Neural progenitor cell (in vitro differentiated cells): ENCODE measurements at regions not wholly inside any gene's neighbourhood (a gene's known extent, or its start where the extent isn't known, plus 50 kb on each side); places are given as distances from the start of the nearest gene placed in this dataset.
"Not testable (repeated sequence)": the region's sequence is repeated elsewhere in the genome, so short reads cannot be mapped to it uniquely, and the experiment has no call there.

Experiments used
- DNase-seq: peaks from one replicate; pipeline ENCODE4 v3.0.0-alpha.2; 2016; ENCODE audit warnings: low spot score
- H2AFZ ChIP-seq: fragments of 200-600 bp; sonication (generic); replicated peaks from 2 replicates; pipeline ENCODE4 v1.6.1; 2016; ENCODE audit warnings: antibody characterized with exemption
- H3F3A ChIP-seq: fragments of 200-600 bp; sonication (generic); 2 replicates; pipeline ENCODE4 v1.6.1; 2016; ENCODE audit warnings: antibody characterized with exemption, low read depth
- H3K27ac ChIP-seq: fragments of 200-600 bp; sonication (generic); 2 replicates; pipeline ENCODE4 v1.5.1; 2016; ENCODE audit warnings: mild to moderate bottlenecking
- H3K27me3 ChIP-seq: fragments of 200-600 bp; sonication (generic); 2 replicates; pipeline ENCODE4 v1.6.1; 2016; ENCODE audit warnings: mild to moderate bottlenecking, moderate library complexity
- H3K36me3 ChIP-seq: fragments of 200-600 bp; sonication (generic); 2 replicates; pipeline ENCODE4 v1.5.1; 2016
- H3K4me1 ChIP-seq: fragments of 200-600 bp; sonication (generic); 2 replicates; pipeline ENCODE4 v1.6.1; 2016; ENCODE audit warnings: mixed run types
- H3K4me2 ChIP-seq: fragments of 200-600 bp; sonication (generic); 2 replicates; pipeline ENCODE4 v1.6.1; 2016
- H3K4me3 ChIP-seq: fragments of 200-600 bp; sonication (generic); 2 replicates; pipeline ENCODE4 v1.5.1; 2016
- H3K79me2 ChIP-seq: fragments of 200-600 bp; sonication (generic); 2 replicates; pipeline ENCODE4 v1.6.1; 2016; ENCODE audit warnings: low read depth
- H3K9ac ChIP-seq: fragments of 200-600 bp; sonication (generic); 2 replicates; pipeline ENCODE4 v1.6.1; 2016
- H3K9me3 ChIP-seq: fragments of 200-600 bp; sonication (generic); 2 replicates; pipeline ENCODE4 v1.5.1; 2016; ENCODE audit warnings: low read depth
- H4K20me1 ChIP-seq: fragments of 200-600 bp; sonication (generic); 2 replicates; pipeline ENCODE4 v1.6.1; 2016; ENCODE audit warnings: low read depth
- H3K27ac Mint-ChIP-seq: 3 replicates; pipeline ENCODE4 v1.8.0; 2021; ENCODE audit warnings: mixed read lengths
- H3K27me3 Mint-ChIP-seq: 2 replicates; pipeline ENCODE4 v1.8.0; 2022; ENCODE audit warnings: low read depth, mild to moderate bottlenecking, inconsistent platforms, moderate library complexity, mixed read lengths; ENCODE audit not compliant: insufficient read depth
- H3K36me3 Mint-ChIP-seq: 3 replicates; pipeline ENCODE4 v1.8.0; 2021; ENCODE audit warnings: mixed read lengths
- H3K4me1 Mint-ChIP-seq: 3 replicates; pipeline ENCODE4 v1.8.0; 2021; ENCODE audit warnings: mixed read lengths
- H3K4me3 Mint-ChIP-seq: 3 replicates; pipeline ENCODE4 v1.8.0; 2021; ENCODE audit warnings: mild to moderate bottlenecking, moderate library complexity, mixed read lengths
- H3K9me3 Mint-ChIP-seq: 3 replicates; pipeline ENCODE4 v1.8.0; 2020; ENCODE audit warnings: mixed read lengths
- CTCF ChIP-seq: fragments of 200-600 bp; sonication (generic); IDR thresholded peaks from 2 replicates; pipeline ENCODE4 v1.5.1; 2017; ENCODE audit warnings: antibody characterized with exemption, mild to moderate bottlenecking
- EZH2 ChIP-seq: fragments of 200-600 bp; sonication (generic); IDR thresholded peaks from 2 replicates; pipeline ENCODE4 v1.6.1; 2017; ENCODE audit warnings: antibody characterized with exemption, mild to moderate bottlenecking, moderate library complexity
- EZH2phosphoT487 ChIP-seq: fragments of 200-600 bp; sonication (generic); IDR thresholded peaks from 2 replicates; pipeline ENCODE4 v1.6.1; 2017; ENCODE audit warnings: antibody characterized with exemption

DNA sequence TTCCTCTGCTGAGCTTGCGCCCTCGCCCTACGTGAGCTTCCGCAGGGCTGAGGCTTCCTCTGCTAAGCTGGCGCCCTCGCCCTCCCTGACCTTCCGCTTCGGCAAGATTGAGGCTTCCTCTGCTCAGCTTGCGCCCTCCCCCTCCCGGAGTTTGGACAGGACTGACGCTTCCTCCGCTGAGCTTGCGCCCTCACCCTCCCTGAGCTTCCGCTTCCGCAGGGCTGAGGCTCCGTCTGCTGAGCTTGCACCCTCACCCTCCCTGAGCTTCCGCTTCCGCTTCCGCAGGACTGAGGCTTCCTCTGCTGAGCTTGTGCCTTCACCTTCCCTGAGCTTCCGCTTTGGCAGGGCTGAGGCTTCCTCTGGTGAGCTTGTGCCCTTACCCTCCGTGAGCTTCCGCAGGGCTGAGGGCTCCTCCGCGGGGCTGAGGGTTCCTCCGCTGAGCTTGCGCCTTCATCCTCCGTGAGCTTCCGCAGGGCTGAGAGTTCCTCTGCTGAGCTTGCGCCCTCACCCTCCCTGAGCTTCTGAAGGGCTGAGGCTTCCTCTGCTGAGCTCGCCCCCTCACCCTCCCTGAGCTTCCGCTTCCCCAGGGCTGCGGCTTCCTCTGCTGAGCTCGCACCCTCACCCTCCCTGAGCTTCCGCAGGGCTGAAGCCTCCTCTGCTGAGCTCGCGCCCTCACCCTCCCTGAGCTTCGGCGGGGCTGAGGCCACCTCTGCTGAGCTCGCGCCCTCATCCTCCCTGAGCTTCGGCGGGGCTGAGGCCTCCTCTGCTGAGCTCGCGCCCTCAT lies 753.6 kb upstream of the TPTE start:
- Mint-ChIP-seq H3K4me3 (no peak overlapping the region), H3K27me3 (peaks cover 2% of the 10 kb centered on the region)
- DNase-seq: no peak

GRCh38 chr21:9768376-9769130 lies 752.8 kb upstream of the TPTE start:
- H3K36me3 ChIP-seq, H3K27me3 ChIP-seq, H3K27ac ChIP-seq, H3K4me1 Mint-ChIP-seq, DNase-seq, H3K9ac ChIP-seq, H3K4me2 ChIP-seq, H4K20me1 ChIP-seq, H3K27ac Mint-ChIP-seq, H3F3A ChIP-seq, H3K4me3 ChIP-seq, H3K27me3 Mint-ChIP-seq, H3K9me3 Mint-ChIP-seq, H3K36me3 Mint-ChIP-seq, H3K4me3 Mint-ChIP-seq, H2AFZ ChIP-seq, H3K4me1 ChIP-seq, H3K79me2 ChIP-seq: not testable (repeated sequence)
- H3K9me3 ChIP-seq: peaks cover 83% of the 10 kb centered on the region

More for the DNA sequence above, 753.6 kb upstream of the TPTE start:
- H3K9me3 Mint-ChIP-seq: no peaks in the 10 kb centered on the region
- Histone ChIP-seq H3K9me3 (peaks cover 83% of the 10 kb centered on the region), H3K27ac (no peak overlapping the region), H3K36me3 (no peaks in the 10 kb centered on the region), H3K4me3 (no peak overlapping the region), H3F3A (no peaks in the 10 kb centered on the region), H3K9ac (no peak overlapping the region), H3K27me3 (no peaks in the 10 kb centered on the region), H3K79me2 (no peaks in the 10 kb centered on the region), H3K4me2 (no peak overlapping the region), H2AFZ (no peak overlapping the region), H4K20me1 (no peaks in the 10 kb centered on the region), H3K4me1 (no peaks in the 10 kb centered on the region)
- H3K27ac Mint-ChIP-seq: no peak overlapping the region
- TF ChIP-seq CTCF (no peak), EZH2phosphoT487 (no peak), EZH2 (no peak)
- H3K36me3 Mint-ChIP-seq: no peaks in the 10 kb centered on the region
- H3K4me1 Mint-ChIP-seq: no peaks in the 10 kb centered on the region

- not testable (repeated sequence) for H3K79me2 ChIP-seq, H3K4me3 ChIP-seq, H3K4me2 ChIP-seq, H3K36me3 Mint-ChIP-seq, H3K27me3 ChIP-seq, H3K4me3 Mint-ChIP-seq, H3K27ac Mint-ChIP-seq, H3F3A ChIP-seq, H3K9me3 Mint-ChIP-seq, H4K20me1 ChIP-seq, H3K9ac ChIP-seq, H3K27ac ChIP-seq, H3K36me3 ChIP-seq, H3K4me1 ChIP-seq, H2AFZ ChIP-seq, DNase-seq, H3K4me1 Mint-ChIP-seq, H3K27me3 Mint-ChIP-seq
- peaks cover 83% of the 10 kb centered on the region for H3K9me3 ChIP-seq
Measured at GRCh38 chr21:9769131-9769498, 752.3 kb upstream of the TPTE start.

DNA sequence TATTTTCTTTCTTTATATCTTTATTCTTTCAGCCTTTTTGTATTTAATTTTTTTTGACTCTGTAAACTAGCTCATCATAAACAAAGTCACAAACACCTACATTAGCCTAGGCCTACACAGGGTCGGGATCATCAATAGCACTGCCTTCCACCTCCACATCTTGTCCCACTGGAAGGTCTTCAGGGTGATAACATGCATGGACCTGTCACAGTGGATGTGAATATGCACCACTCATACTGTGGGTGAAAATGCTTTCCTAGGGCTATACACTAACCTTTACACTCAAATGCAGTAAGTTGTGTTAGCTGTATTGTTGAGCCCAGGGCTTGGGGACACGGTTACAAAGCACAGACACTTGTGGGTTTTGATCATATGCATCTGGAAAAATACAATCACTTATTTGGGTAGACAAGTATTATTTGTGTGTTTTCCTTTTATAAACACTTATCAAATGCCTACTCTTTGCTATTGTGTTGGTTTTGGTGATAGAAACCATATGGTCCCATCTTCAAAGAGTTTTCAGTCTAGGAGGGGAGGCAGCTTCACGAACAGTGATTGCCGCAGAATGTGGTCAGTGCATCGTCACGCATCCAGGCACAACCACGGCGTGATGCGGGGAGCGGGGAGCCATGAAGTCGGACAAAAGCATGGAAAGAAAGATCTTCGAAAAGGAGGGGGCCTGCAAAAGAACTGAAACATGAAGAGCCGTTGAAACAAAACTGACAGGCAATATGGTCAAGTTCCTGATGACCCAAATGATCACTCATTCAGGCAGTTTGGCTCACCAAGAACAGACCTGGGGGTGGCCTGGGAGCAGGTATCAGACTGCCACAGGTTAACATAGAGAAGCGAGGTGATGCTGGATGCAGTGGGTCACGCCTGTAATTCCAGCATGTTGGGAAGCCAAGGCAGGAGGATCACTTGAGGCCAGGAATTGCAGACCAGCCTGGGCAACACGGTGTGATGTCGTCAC lies 751.4 kb upstream of the TPTE start:
- H2AFZ ChIP-seq, H3K4me1 Mint-ChIP-seq, DNase-seq, H3K36me3 Mint-ChIP-seq, H3F3A ChIP-seq, H3K27me3 Mint-ChIP-seq, H4K20me1 ChIP-seq, H3K4me2 ChIP-seq, H3K9ac ChIP-seq, H3K4me3 ChIP-seq, H3K4me3 Mint-ChIP-seq, H3K27ac Mint-ChIP-seq, H3K27ac ChIP-seq, H3K27me3 ChIP-seq, H3K36me3 ChIP-seq, H3K4me1 ChIP-seq, H3K79me2 ChIP-seq: not testable (repeated sequence)
- H3K9me3 ChIP-seq: peaks cover 87% of the 10 kb centered on the region
- H3K9me3 Mint-ChIP-seq: peaks cover 14% of the 10 kb centered on the region

GRCh38 chr21:9771466-9772347 lies 749.7 kb upstream of the TPTE start:
- not testable (repeated sequence) for H3K36me3 ChIP-seq, H3K27ac Mint-ChIP-seq, H3K4me2 ChIP-seq, H3K4me3 ChIP-seq, H2AFZ ChIP-seq, H3K27ac ChIP-seq, H3K27me3 Mint-ChIP-seq, H3K4me1 ChIP-seq, H3K4me1 Mint-ChIP-seq, H3K9ac ChIP-seq, H3K4me3 Mint-ChIP-seq, H3F3A ChIP-seq, H4K20me1 ChIP-seq, DNase-seq, H3K27me3 ChIP-seq, H3K79me2 ChIP-seq, H3K36me3 Mint-ChIP-seq
- peaks cover 30% of the 10 kb centered on the region for H3K9me3 Mint-ChIP-seq
- H3K9me3 ChIP-seq: peaks cover 88% of the 10 kb centered on the region
